ENCODE measurements at regions not wholly inside any gene's neighbourhood (a gene's known extent, or its start where the extent isn't known, plus 50 kb on each side); places are given as distances from the start of the nearest gene placed in this dataset.

GRCh38 chr1:4460052-4460451 lies 194.4 kb upstream of the AJAP1 start:
- TF ChIP-seq YY1 (IDR thresholded peaks at IDR 0.05; ENCODE audit: insufficient read depth, insufficient read length) (no peak), ZNF274 (IDR thresholded peaks at IDR 0.05; ENCODE audit: low read depth, low read length) (no peak), SUZ12 (IDR thresholded peaks at IDR 0.05; ENCODE audit: extremely low read depth, insufficient read depth, insufficient read length) (no peak)

Data from NT2/D1 (cell line).